NCI-H460 (cell line): ENCODE measurements at regions not wholly inside any gene's neighbourhood (a gene's known extent, or its start where the extent isn't known, plus 50 kb on each side); places are given as distances from the start of the nearest gene placed in this dataset.

Experiments
- DNase-seq: peaks from one replicate; pipeline ENCODE4 v3.0.0-alpha.2; 2016; ENCODE audit warnings: low read depth; ENCODE audit errors: extremely low read depth

DNA sequence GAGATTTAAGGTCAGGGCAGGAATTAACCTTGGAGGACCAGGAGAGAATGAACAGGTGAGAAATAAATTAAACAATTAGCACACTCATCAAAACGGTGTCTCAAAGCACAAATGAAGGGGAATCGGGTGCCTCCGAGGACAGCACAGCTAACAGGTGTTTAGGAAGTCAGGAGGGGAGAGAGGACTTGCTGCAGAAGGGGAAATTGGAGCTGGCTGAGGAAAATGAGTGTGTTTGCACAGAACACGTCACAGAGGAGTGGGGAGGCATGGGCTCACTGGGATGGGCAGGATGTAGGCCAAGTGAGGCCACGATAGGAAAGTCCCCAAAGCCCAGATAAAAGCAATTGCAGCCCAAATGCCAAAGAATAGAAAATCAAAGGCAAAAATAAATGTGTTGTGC lies 121.7 kb downstream of the ZNF664 start:
- DNase-seq: no peak

- DNase-seq: no peak
Observed at GRCh38 chr12:124096109-124096508, 123.1 kb downstream of the ZNF664 start.

- DNase-seq: no peak
Observed at GRCh38 chr12:124096869-124097434, 123.9 kb downstream of the ZNF664 start.

- DNase-seq: no peak
Observed at GRCh38 chr12:124097701-124098100, 124.7 kb downstream of the ZNF664 start.

GRCh38 chr12:124098101-124098757 lies 125.2 kb downstream of the ZNF664 start:
- no peak for DNase-seq

- DNase-seq: no peak
Observed at GRCh38 chr12:124098887-124099286, 125.9 kb downstream of the ZNF664 start.

DNA sequence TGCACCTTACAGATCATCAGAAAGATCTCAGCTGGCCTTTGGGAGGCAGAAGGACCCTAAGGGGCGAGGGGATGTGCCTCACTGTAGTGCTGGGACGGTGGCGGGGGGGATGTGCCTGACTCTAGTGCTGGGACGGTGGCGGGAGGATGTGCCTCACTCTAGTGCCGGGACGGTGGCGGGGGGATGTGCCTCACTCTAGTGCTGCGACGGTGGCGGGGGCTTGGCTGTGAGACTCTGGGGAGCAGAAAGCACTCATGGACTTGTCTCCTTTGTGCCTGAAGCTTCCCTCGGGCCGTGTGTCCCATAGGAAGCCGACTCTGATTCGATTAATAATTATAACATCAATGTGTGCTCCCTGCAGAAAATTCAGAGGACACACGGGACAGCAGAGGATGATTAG lies 126.6 kb downstream of the ZNF664 start:
- no peak for DNase-seq

- no peak for DNase-seq
Observed at GRCh38 chr12:124100572-124101178, 127.7 kb downstream of the ZNF664 start.

DNA sequence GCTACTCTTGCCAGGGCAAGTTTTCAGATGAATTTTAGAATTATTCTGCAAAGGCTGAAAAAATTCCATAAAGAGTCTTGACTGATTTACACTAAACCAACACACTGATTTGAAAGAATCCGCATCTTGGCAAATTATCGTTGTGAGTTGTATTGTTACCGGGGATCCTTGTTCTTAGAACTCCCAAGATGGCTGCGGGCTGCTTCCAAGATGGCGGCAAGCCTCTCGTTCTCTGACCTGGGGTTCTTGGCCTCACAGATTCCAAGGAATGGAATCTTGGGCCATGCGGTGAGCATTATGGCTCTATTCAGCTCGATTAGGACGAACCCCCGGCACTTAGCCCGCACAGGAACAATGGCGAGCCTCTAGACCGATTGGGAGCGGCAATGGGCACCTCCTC lies 132.5 kb downstream of the ZNF664 start:
- no peak for DNase-seq

- DNase-seq: no peak
Observed at GRCh38 chr12:124107351-124107750, 134.3 kb downstream of the ZNF664 start.

GRCh38 chr12:124109760-124110159 lies 136.7 kb downstream of the ZNF664 start:
- peak; percentile 41 for DNase-seq

GRCh38 chr12:124110372-124110883 lies 137.4 kb downstream of the ZNF664 start:
- no peak for DNase-seq

DNA sequence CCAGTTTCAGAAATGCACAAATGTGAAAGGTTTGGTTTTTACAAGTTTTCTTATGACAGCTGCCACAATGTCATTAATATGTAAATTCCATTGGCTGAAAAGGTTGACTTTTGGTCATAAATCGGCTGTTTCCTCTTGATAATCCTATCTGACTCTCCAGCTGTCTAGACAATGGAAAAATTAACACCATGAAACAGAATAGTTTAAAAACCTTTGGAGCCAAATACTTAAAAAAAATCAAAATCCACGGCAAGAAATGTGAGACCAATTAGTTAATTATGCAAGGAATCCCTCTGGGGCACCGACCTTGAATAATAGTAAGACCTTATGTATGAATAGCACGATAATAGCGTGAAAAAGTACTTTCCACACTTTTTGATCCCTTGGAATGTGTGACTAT lies 138.0 kb downstream of the ZNF664 start:
- no peak for DNase-seq

DNA sequence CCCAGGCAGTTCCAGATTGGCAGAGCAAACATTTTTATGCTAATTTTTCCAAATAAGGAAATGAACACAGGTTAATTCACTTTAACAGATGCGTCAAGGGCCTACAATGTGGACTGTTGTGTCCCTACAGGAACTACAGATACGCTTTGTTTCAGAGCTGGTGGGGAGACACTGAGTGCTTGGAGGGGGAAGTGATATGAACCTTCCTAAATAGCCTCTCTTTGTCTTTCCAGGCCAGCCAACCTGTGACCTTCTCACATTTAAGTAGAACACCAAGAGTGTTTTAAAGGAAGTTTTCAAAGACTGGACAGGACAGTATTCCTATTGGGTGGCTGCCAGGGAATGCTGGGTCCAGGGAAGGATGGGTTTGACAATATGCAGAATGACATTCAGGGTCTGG lies 141.3 kb downstream of the ZNF664 start:
- DNase-seq: no peak

GRCh38 chr12:124115496-124115895 lies 142.5 kb downstream of the ZNF664 start:
- no peak for DNase-seq

GRCh38 chr12:124115976-124116690 lies 143.1 kb downstream of the ZNF664 start:
- no peak for DNase-seq

DNA sequence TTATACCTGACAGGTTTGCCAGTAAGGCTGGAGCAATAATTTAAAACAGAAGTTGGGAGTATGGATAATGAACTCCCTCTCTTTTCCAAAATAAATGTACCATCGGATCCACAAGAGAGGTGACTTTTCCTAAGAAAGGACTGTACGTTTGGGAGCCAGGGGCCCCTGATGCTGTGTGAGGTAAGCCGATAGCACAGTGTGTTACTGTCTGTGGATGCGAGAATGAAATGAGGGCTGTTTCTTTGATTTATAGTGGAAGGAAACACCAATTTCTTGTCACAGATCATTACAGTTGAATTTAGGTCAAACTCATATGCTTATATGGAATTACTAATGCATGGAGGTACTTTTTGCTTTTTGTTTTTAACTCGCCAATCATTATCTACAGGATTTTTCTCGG lies 147.7 kb downstream of the ZNF664 start:
- no peak for DNase-seq

GRCh38 chr12:124122722-124123121 lies 149.7 kb downstream of the ZNF664 start:
- no peak for DNase-seq

DNA sequence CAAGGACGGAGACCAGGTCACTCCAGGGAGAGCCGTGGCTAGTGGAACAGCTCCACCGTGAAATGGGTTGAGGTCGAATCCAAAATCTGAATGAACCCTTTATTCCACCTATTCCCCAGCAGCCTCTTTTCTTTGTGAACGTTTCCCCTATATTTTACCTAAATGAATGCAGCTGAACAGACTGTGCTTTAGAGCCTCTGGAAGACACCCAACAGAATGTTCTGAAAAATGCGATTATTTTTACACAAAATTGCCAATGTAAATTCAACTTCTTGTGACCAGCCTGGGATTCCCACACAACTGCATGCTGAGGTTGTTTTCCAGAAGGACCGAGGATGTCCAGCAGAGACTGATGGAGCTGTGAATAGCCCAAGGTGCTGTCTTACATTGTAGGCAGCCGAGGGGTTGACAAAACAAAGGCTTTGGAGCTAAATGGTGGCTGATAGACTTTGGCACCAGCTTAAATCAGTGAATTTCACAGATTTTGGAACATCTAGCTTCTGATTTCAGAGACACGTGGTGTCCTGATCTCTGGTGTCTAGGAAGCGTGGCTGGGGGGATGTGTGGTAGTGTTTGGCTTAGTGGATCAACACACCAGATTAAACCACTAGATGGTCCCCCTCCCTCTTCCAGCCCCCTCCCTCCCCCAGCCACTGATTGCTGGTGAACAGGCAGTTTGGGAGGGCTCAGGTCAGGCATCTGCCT lies 150.4 kb downstream of the ZNF664 start:
- DNase-seq: no peak

DNA sequence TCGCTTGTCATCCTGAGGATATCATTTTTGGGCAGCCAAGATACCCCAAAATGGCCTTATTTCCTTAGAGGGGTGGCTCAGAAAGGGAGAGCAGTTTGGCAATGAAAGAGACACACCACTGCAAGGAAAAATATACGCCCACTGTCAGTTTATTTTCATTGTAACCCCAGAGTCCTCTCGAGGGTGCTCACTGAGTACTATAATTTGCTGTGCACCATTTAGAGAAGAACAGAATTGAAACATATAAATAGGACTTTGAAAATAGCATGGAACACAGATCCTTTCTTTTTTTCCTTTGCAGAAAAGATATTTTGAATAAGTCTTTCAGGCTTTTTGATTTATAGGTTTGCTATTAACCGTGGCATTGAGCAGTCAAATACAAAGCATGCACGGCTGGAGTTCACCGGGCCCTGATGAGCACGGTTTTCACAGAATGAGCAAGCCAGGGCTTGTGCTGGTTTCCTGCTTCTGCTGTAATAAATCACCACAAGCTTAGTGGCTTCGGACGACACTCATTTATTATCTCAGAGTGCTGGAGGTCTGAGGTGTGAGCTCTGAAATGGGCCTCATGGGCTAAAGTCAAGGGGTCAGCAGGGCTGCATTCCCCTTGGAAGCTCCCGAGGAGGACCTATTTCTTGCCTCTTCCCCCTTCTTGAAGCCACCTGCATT lies 152.3 kb downstream of the ZNF664 start:
- no peak for DNase-seq
